GM19324 (cell line): ENCODE measurements at regions not wholly inside any gene's neighbourhood (a gene's known extent, or its start where the extent isn't known, plus 50 kb on each side); places are given as distances from the start of the nearest gene placed in this dataset.

ENCODE experiments used
- ATAC-seq: cut with Tn5 transposase; IDR thresholded peaks from one replicate; pipeline ENCODE4 v1.9.1; 2021; ENCODE audit warnings: mild to moderate bottlenecking, moderate library complexity; ENCODE audit not compliant: unreplicated experiment, low FRiP score

GRCh38 chr4:11133868-11134267, 294.8 kb downstream of the HS3ST1 start:
- no peak for ATAC-seq

DNA sequence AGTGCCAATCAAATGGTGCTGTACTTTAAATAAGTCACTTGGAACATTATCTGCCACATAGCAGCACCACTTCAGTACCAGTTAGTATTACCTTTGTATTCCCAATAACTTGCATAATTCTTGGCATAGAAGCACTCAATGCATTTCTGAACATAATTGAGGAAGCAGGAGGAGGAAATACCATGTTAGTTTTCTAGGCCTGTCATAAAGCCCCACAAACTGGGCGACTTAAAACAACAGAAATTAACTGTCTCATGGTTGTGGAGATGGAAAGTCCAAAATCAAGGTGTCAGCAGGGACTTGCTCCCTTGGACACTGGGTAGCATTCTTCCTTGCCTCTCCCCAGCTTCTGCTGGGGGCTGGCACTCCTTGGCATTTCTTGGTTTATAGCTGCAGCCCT, 296.2 kb downstream of the HS3ST1 start:
- ATAC-seq: no peak

DNA sequence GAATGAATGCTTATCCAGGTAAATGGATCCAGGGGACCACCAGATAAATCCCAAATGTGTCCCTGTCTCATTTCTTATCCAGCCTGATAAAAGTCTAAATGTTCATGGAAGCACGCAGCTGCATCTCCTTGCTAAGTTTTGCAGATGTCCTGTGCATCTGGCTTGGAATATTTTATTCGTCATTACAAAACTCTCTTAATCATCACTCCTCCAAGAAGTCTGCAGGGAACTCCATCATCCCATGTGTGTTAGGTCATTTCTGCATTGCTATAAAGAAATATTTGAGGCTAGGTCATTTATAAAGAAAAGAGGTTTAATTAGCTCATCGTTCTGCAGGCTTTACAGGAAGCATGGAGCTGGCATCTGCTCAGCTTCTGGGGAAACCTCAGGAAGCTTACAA, 297.2 kb downstream of the HS3ST1 start:
- ATAC-seq: no peak

GRCh38 chr4:11130195-11130970, 298.3 kb downstream of the HS3ST1 start:
- no peak for ATAC-seq

GRCh38 chr4:11120435-11120834, 308.3 kb downstream of the HS3ST1 start:
- no peak for ATAC-seq

- ATAC-seq: no peak
Measured at GRCh38 chr4:11119474-11119873, 309.2 kb downstream of the HS3ST1 start.

- ATAC-seq: no peak
Measured at GRCh38 chr4:11118513-11118912, 310.2 kb downstream of the HS3ST1 start.

GRCh38 chr4:11116940-11117339, 311.8 kb downstream of the HS3ST1 start:
- ATAC-seq: no peak

DNA sequence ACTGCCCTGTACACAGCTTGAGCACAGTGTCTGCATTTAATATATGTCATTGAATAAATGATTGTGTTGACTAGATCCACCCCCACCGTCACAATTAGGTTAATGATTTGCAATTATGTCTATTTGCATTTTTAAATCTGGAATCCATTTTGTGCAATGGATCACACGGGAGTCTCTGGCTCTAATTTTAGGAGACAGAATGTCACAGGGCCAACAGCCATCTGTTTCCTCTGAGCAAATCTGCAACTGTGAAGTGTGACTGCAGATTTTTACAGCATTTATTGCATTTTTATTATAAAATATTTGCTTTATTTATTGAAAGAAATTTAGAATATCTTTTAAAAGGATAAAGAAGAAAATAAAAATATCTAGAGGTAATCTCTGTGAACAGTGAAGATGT, 316.8 kb downstream of the HS3ST1 start:
- no peak for ATAC-seq

DNA sequence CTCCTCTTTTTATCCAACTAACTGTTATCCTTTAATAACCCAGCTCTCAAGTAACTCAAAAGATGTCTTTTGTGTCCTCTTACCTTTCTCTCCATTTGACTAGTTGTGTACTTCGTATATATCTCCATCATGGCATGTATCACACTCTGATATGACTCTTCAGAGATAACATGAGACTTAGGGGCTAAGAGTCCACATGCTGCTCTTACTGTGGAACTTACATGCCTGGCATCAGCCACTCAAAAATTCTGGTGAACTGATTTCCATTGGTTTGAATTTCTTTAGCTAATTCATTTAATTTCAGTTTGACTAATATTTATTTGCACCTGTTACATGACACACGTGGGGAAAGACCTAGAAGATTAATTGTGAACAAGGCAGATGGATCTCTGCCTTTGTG, 317.3 kb downstream of the HS3ST1 start:
- ATAC-seq: no peak

GRCh38 chr4:11106759-11107158, 321.9 kb downstream of the HS3ST1 start:
- ATAC-seq: no peak

DNA sequence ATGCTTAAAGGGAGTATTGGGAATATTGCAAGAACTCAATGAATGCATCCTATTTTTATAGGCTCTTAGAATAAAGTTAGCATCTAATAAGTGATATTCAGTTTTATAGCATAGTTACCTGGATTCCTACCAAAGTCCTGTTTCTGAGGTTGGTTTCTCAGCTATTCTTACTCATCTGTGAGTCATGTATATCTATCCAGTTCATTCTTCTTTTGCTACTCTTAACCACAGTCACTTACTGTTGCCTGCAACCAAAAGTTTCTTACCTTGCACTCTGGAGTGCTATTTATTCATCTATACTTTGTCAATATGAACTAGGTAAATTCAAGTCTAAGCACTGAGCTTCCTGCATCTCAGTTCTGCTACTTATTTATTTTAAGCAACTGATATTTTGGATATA, 322.5 kb downstream of the HS3ST1 start:
- no peak for ATAC-seq

DNA sequence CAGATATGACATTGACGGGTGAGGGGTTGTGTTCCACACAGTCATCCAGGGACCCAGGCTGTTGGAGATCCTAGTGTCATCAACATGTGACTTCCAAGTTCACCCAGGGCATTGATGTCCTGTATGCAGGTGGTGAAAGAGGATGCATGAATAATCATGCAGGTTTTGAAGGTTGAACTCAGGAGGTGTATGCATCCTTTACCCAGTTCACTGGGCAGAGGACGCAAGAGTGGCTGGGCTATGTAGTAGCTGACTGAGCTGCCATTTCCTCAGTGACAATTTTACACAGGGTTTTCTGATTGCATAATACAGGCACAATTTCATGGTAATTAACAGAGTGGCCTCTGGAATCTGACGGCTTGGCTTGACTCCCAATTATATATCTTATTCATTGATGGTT, 323.0 kb downstream of the HS3ST1 start:
- no peak for ATAC-seq

DNA sequence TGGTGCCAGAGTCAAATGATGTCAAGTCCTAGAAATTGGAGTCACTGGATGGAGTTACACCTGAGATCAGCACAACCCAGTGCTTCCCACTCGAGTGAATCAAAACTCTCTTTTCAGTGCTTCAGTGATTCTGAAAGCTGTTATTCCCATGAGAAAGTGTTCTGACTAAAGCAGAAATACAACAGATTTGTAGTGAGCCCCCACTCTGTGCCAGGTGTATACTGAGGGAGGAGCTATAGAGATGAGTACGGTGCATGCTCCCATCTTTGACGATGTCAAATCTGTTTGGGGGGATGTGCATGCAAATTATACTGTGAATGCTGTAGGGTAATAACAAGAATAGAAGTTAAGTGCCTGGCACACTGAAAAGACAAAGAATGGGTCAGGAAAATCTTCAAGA, 330.2 kb downstream of the HS3ST1 start:
- no peak for ATAC-seq

GRCh38 chr4:11097725-11098124, 331.0 kb downstream of the HS3ST1 start:
- ATAC-seq: no peak

GRCh38 chr4:11081006-11081405, 347.7 kb downstream of the HS3ST1 start:
- no peak for ATAC-seq

DNA sequence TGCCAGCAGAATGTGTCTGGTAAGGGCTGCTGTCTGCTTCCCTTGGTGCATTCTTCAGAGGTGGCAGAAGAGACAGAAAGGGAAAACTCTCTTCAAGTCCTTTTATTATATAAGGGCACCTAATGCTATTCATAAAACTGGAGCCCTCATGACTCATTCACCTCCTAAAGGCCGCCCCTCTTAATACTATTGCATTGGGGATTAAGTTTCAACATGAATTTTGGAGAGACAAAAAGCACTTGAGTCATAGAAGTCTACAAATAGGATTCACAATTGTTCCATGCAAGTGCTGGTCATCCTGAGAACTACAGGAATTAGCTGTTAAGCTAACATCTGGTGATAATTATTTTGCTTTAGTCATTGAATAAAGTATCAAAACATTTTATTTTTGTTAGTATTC, 349.5 kb downstream of the HS3ST1 start:
- no peak for ATAC-seq

DNA sequence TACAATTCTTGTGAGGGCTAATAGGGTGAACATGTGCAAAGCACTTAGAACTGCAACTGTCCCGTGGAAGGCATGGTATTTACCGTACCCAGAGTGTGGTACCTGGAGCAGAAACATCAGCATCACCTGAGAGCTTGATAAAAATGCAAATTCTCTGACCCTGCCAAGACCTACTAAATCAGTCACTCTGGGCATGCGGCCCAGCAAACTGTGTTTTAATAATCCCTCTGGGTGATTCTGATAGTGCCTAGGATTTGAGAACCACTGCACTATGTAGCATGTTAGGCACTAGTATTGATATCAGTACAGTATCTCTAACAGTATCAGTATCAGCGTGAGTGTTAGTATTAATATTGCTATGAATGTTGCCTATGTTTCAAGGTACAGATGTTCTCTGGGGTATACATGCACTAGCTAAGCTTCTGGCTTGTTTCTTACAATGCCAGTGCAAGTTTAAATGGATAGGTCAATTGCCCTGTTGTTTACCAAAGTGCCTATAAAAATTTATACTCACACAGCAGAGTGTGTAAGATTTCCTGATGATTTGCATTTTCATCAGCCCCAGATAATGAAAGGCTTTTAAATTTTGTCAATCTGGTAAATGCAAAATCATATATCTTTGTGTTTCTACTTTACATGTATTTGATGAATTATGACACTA, 354.0 kb downstream of the HS3ST1 start:
- ATAC-seq: no peak

- ATAC-seq: no peak
Measured at GRCh38 chr4:11073621-11074051, 355.1 kb downstream of the HS3ST1 start.

DNA sequence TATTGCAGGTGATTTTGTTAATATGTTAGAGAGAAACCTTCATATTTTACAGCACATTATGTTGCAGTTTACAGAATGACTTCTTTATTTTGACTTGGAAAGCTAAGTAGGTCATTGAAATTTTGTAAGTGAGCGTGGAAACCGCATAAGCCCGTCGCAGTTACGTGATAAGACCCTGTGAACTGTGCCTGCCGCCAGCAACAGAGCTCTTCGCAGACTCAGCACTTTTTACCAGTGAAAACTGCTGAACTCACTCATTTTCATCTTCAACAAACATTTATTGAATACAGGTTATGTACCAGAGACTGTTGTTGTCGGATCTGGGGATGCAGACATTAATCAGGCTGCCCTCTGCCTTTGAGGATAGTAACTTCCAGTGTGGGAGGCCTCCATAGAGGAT, 355.7 kb downstream of the HS3ST1 start:
- no peak for ATAC-seq

DNA sequence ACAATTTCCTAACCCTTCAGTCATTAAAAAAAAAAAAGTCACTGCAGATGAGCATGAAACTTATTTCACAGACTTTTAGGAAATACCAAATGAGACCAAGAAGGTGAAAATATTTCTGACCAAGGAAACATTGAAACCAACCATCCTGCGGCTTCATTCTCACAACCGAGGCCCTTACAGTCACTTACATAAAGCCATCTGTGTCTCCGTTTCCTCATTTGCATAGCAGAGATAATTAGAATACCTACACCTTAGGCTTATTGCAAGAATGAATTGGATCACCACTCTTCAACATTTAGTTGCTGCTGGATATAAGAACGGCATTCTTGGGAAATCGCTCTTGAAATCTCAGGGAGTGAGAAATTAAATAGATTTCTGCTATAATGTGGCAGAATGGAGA, 356.2 kb downstream of the HS3ST1 start:
- peak; percentile 68 for ATAC-seq

GRCh38 chr4:11070813-11071212, 357.9 kb downstream of the HS3ST1 start:
- no peak for ATAC-seq
